Neural progenitor cell (in vitro differentiated cells): ENCODE measurements at regions not wholly inside any gene's neighbourhood (a gene's known extent, or its start where the extent isn't known, plus 50 kb on each side); places are given as distances from the start of the nearest gene placed in this dataset.

ENCODE experiments used
- DNase-seq: peaks from one replicate; pipeline ENCODE4 v3.0.0-alpha.2; 2016; ENCODE audit warnings: low spot score
- H2AFZ ChIP-seq: fragments of 200-600 bp; sonication (generic); replicated peaks from 2 replicates; pipeline ENCODE4 v1.6.1; 2016; ENCODE audit warnings: antibody characterized with exemption
- H3F3A ChIP-seq: fragments of 200-600 bp; sonication (generic); 2 replicates; pipeline ENCODE4 v1.6.1; 2016; ENCODE audit warnings: antibody characterized with exemption, low read depth
- H3K27ac ChIP-seq: fragments of 200-600 bp; sonication (generic); 2 replicates; pipeline ENCODE4 v1.5.1; 2016; ENCODE audit warnings: mild to moderate bottlenecking
- H3K27me3 ChIP-seq: fragments of 200-600 bp; sonication (generic); 2 replicates; pipeline ENCODE4 v1.6.1; 2016; ENCODE audit warnings: mild to moderate bottlenecking, moderate library complexity
- H3K36me3 ChIP-seq: fragments of 200-600 bp; sonication (generic); 2 replicates; pipeline ENCODE4 v1.5.1; 2016
- H3K4me1 ChIP-seq: fragments of 200-600 bp; sonication (generic); 2 replicates; pipeline ENCODE4 v1.6.1; 2016; ENCODE audit warnings: mixed run types
- H3K4me2 ChIP-seq: fragments of 200-600 bp; sonication (generic); 2 replicates; pipeline ENCODE4 v1.6.1; 2016
- H3K4me3 ChIP-seq: fragments of 200-600 bp; sonication (generic); 2 replicates; pipeline ENCODE4 v1.5.1; 2016
- H3K79me2 ChIP-seq: fragments of 200-600 bp; sonication (generic); 2 replicates; pipeline ENCODE4 v1.6.1; 2016; ENCODE audit warnings: low read depth
- H3K9ac ChIP-seq: fragments of 200-600 bp; sonication (generic); 2 replicates; pipeline ENCODE4 v1.6.1; 2016
- H3K9me3 ChIP-seq: fragments of 200-600 bp; sonication (generic); 2 replicates; pipeline ENCODE4 v1.5.1; 2016; ENCODE audit warnings: low read depth
- H4K20me1 ChIP-seq: fragments of 200-600 bp; sonication (generic); 2 replicates; pipeline ENCODE4 v1.6.1; 2016; ENCODE audit warnings: low read depth
- H3K27ac Mint-ChIP-seq: 3 replicates; pipeline ENCODE4 v1.8.0; 2021; ENCODE audit warnings: mixed read lengths
- H3K27me3 Mint-ChIP-seq: 2 replicates; pipeline ENCODE4 v1.8.0; 2022; ENCODE audit warnings: low read depth, mild to moderate bottlenecking, inconsistent platforms, moderate library complexity, mixed read lengths; ENCODE audit not compliant: insufficient read depth
- H3K36me3 Mint-ChIP-seq: 3 replicates; pipeline ENCODE4 v1.8.0; 2021; ENCODE audit warnings: mixed read lengths
- H3K4me1 Mint-ChIP-seq: 3 replicates; pipeline ENCODE4 v1.8.0; 2021; ENCODE audit warnings: mixed read lengths
- H3K4me3 Mint-ChIP-seq: 3 replicates; pipeline ENCODE4 v1.8.0; 2021; ENCODE audit warnings: mild to moderate bottlenecking, moderate library complexity, mixed read lengths
- H3K9me3 Mint-ChIP-seq: 3 replicates; pipeline ENCODE4 v1.8.0; 2020; ENCODE audit warnings: mixed read lengths
- CTCF ChIP-seq: fragments of 200-600 bp; sonication (generic); IDR thresholded peaks from 2 replicates; pipeline ENCODE4 v1.5.1; 2017; ENCODE audit warnings: antibody characterized with exemption, mild to moderate bottlenecking
- EZH2 ChIP-seq: fragments of 200-600 bp; sonication (generic); IDR thresholded peaks from 2 replicates; pipeline ENCODE4 v1.6.1; 2017; ENCODE audit warnings: antibody characterized with exemption, mild to moderate bottlenecking, moderate library complexity
- EZH2phosphoT487 ChIP-seq: fragments of 200-600 bp; sonication (generic); IDR thresholded peaks from 2 replicates; pipeline ENCODE4 v1.6.1; 2017; ENCODE audit warnings: antibody characterized with exemption

- no peaks in the 10 kb centered on the region for H4K20me1 ChIP-seq
- no peaks in the 10 kb centered on the region for H3K36me3 Mint-ChIP-seq
- no peaks in the 10 kb centered on the region for H3K4me1 ChIP-seq
These were observed 145.4 kb downstream of the ACTL7B start for GRCh38 chr9:108710424-108710823.

GRCh38 chr9:108709997-108710396 lies 145.8 kb downstream of the ACTL7B start:
- Histone ChIP-seq H3K79me2 (no peaks in the 10 kb centered on the region), H2AFZ (no peak overlapping the region), H3K36me3 (no peaks in the 10 kb centered on the region), H3K9ac (no peak overlapping the region), H3K9me3 (no peaks in the 10 kb centered on the region), H3K4me2 (no peak overlapping the region), H3K4me1 (no peaks in the 10 kb centered on the region), H3K4me3 (no peak overlapping the region), H3F3A (no peaks in the 10 kb centered on the region), H4K20me1 (no peaks in the 10 kb centered on the region), H3K27ac (no peak overlapping the region), H3K27me3 (no peaks in the 10 kb centered on the region)
- no peak for DNase-seq
- H3K27me3 Mint-ChIP-seq = peaks cover 3% of the 10 kb centered on the region
- H3K4me3 Mint-ChIP-seq = no peak overlapping the region
- TF ChIP-seq EZH2 = no peak
- no peak for TF ChIP-seq CTCF
- TF ChIP-seq EZH2phosphoT487 = no peak
- no peaks in the 10 kb centered on the region for H3K36me3 Mint-ChIP-seq
- H3K27ac Mint-ChIP-seq = no peak overlapping the region
- peaks cover 5% of the 10 kb centered on the region for H3K9me3 Mint-ChIP-seq
- H3K4me1 Mint-ChIP-seq = peaks cover 4% of the 10 kb centered on the region

More at GRCh38 chr9:108710424-108710823, 145.4 kb downstream of the ACTL7B start:
- Histone ChIP-seq H3K4me2 (no peak overlapping the region), H3K4me3 (no peak overlapping the region), H2AFZ (no peak overlapping the region), H3K27me3 (no peaks in the 10 kb centered on the region), H3K79me2 (no peaks in the 10 kb centered on the region), H3F3A (no peaks in the 10 kb centered on the region), H3K9me3 (no peaks in the 10 kb centered on the region), H3K36me3 (no peaks in the 10 kb centered on the region), H3K27ac (no peak overlapping the region), H3K9ac (no peak overlapping the region)
- no peak for DNase-seq
- Mint-ChIP-seq H3K27me3 (peaks cover 3% of the 10 kb centered on the region), H3K4me3 (no peak overlapping the region), H3K27ac (no peak overlapping the region), H3K9me3 (peaks cover 5% of the 10 kb centered on the region), H3K4me1 (peaks cover 4% of the 10 kb centered on the region)
- no peak for TF ChIP-seq CTCF
- TF ChIP-seq EZH2 = no peak
- TF ChIP-seq EZH2phosphoT487 = no peak

GRCh38 chr9:108709126-108709525 lies 146.7 kb downstream of the ACTL7B start:
- Mint-ChIP-seq H3K9me3 (peaks cover 3% of the 10 kb centered on the region), H3K27ac (no peak overlapping the region), H3K4me1 (peaks cover 4% of the 10 kb centered on the region), H3K4me3 (peak overlapping the region; percentile 46), H3K36me3 (no peaks in the 10 kb centered on the region), H3K27me3 (peaks cover 3% of the 10 kb centered on the region)
- Histone ChIP-seq H3K27me3 (no peaks in the 10 kb centered on the region), H4K20me1 (no peaks in the 10 kb centered on the region), H3K27ac (no peak overlapping the region), H2AFZ (no peak overlapping the region), H3K4me3 (no peak overlapping the region), H3F3A (no peaks in the 10 kb centered on the region), H3K4me1 (no peaks in the 10 kb centered on the region), H3K4me2 (no peak overlapping the region), H3K9me3 (no peaks in the 10 kb centered on the region), H3K9ac (no peak overlapping the region), H3K79me2 (no peaks in the 10 kb centered on the region), H3K36me3 (no peaks in the 10 kb centered on the region)
- TF ChIP-seq EZH2 (no peak), CTCF (no peak), EZH2phosphoT487 (no peak)
- no peak for DNase-seq
